H1 (cell line): ENCODE measurements at regions not wholly inside any gene's neighbourhood (a gene's known extent, or its start where the extent isn't known, plus 50 kb on each side); places are given as distances from the start of the nearest gene placed in this dataset.

ENCODE experiments used
- CTCF ChIA-PET: fragments of 300-600 bp; sonication (Branson Sonifier 250); formaldehyde crosslinking; loops from one replicate; lab custom pipeline; 2021; ENCODE audit not compliant: partially characterized antibody; lab: Charles Lee
- POLR2A ChIA-PET: fragments of 300-600 bp; sonication (Branson Sonifier 250); formaldehyde crosslinking; loops from one replicate; lab custom pipeline; 2021; ENCODE audit warnings: inconsistent platforms; ENCODE audit not compliant: partially characterized antibody; lab: Charles Lee
- DNase-seq, 2 experiments: peaks; one replicate each; pipeline versions ENCODE4 v3.0.0 to v3.0.0-alpha.2; 2010 to 2022; ENCODE audit warnings: low spot score in 2 of 2, low read depth in 1 of 2, mixed read lengths in 1 of 2
- FAIRE-seq: peaks from 2 replicates; lab custom pipeline; 2011; peaks lifted over from hg19 to GRCh38; lab: Jason Lieb, UNC
- H2AFZ ChIP-seq: 2 replicates; pipeline ENCODE4 v1.8.1; 2012; ENCODE audit warnings: low read length, inconsistent platforms
- H2AK5ac ChIP-seq: 2 replicates; pipeline ENCODE4 v1.6.1; 2013; ENCODE audit warnings: low read depth, low read length
- H2BK120ac ChIP-seq: replicated peaks from 2 replicates; pipeline ENCODE3; 2013; ENCODE audit warnings: low read depth, low read length, inconsistent platforms
- H2BK12ac ChIP-seq: 2 replicates; pipeline ENCODE4 v1.6.1; 2013; ENCODE audit warnings: low read depth, low read length
- H2BK15ac ChIP-seq: 2 replicates; pipeline ENCODE4 v1.6.1; 2013; ENCODE audit warnings: low read length
- H2BK20ac ChIP-seq: 2 replicates; pipeline ENCODE4 v1.6.1; 2013; ENCODE audit warnings: low read length
- H2BK5ac ChIP-seq: 2 replicates; pipeline ENCODE4 v1.6.1; 2013; ENCODE audit warnings: low read depth, low read length
- H3K14ac ChIP-seq: 2 replicates; pipeline ENCODE4 v1.6.1; 2013; ENCODE audit warnings: inconsistent platforms; ENCODE audit not compliant: insufficient read length
- H3K18ac ChIP-seq: 2 replicates; pipeline ENCODE4 v1.6.1; 2013; ENCODE audit warnings: low read length; ENCODE audit errors: extremely low read depth
- H3K23ac ChIP-seq: 2 replicates; pipeline ENCODE4 v1.6.1; 2013; ENCODE audit warnings: inconsistent platforms; ENCODE audit not compliant: insufficient read length
- H3K23me2 ChIP-seq: 2 replicates; pipeline ENCODE4 v1.6.1; 2013; ENCODE audit warnings: low read depth, low read length
- H3K27ac ChIP-seq: 2 replicates; pipeline ENCODE4 v1.6.1; 2011; ENCODE audit warnings: low read depth, low read length, inconsistent platforms
- H3K27me3 ChIP-seq, 4 experiments: replicated peaks in 1 of 4; 1 replicate in 1 of 4; 2 replicates in 3 of 4; pipeline versions ENCODE4 v1.6.1 to v1.8.1; 2011 to 2013; ENCODE audit warnings: low read length in 3 of 4, mild to moderate bottlenecking in 3 of 4, inconsistent platforms in 2 of 4, mixed read lengths in 2 of 4, moderate library complexity in 1 of 4; ENCODE audit not compliant: control insufficient read depth in 3 of 4, insufficient read depth in 3 of 4; ENCODE audit errors: extremely low read depth in 1 of 4
- H3K36me3 ChIP-seq, 4 experiments: 2 replicates each; pipeline versions ENCODE4 v1.6.1 to v1.8.1; 2011 to 2013; ENCODE audit warnings: mild to moderate bottlenecking in 4 of 4, low read length in 3 of 4, moderate library complexity in 2 of 4, control low read depth in 1 of 4, inconsistent platforms in 1 of 4; ENCODE audit not compliant: insufficient read depth in 4 of 4, control insufficient read depth in 2 of 4
- H3K4ac ChIP-seq: replicated peaks from 2 replicates; pipeline ENCODE3; 2013; ENCODE audit warnings: low read length, low read depth, mixed read lengths, inconsistent platforms; ENCODE audit not compliant: insufficient read length
- H3K4me1 ChIP-seq, 4 experiments: replicated peaks in 1 of 4; 1 replicate in 1 of 4; 2 replicates in 3 of 4; pipeline versions ENCODE4 v1.6.1 to v1.8.1; 2011 to 2013; ENCODE audit warnings: low read length in 3 of 4, inconsistent platforms in 2 of 4, mixed read lengths in 1 of 4; ENCODE audit not compliant: insufficient read depth in 4 of 4, control insufficient read depth in 3 of 4
- H3K4me2 ChIP-seq, 2 experiments: 2 replicates each; pipeline versions ENCODE4 v1.6.1 to v1.8.1; 2011 to 2013; ENCODE audit warnings: low read depth in 2 of 2, low read length in 2 of 2, control low read depth in 1 of 2, inconsistent platforms in 1 of 2, mild to moderate bottlenecking in 1 of 2; ENCODE audit not compliant: insufficient read depth in 1 of 2
- H3K4me3 ChIP-seq, 4 experiments: fragments of 200-600, 300-600 bp in 1 of 4; sonication (generic), shearing (Covaris generic), sonication (Bioruptor Twin) in 1 of 4; 2 replicates each; pipeline versions ENCODE4 v1.5.1 to v1.8.1; 2011 to 2016; ENCODE audit warnings: low read length in 4 of 4, low read depth in 3 of 4, control low read depth in 2 of 4, inconsistent platforms in 2 of 4, mild to moderate bottlenecking in 2 of 4, mixed read lengths in 1 of 4, moderate library complexity in 1 of 4; ENCODE audit not compliant: insufficient read depth in 2 of 4; ENCODE audit errors: extremely low read depth in 1 of 4
- H3K56ac ChIP-seq: replicated peaks from 2 replicates; pipeline ENCODE3; 2013; ENCODE audit warnings: low read depth, mild to moderate bottlenecking, mixed read lengths, low read length, inconsistent platforms; ENCODE audit not compliant: insufficient read length
- H3K79me1 ChIP-seq: 2 replicates; pipeline ENCODE4 v1.6.1; 2013; ENCODE audit warnings: low read depth, low read length, control low read depth
- H3K79me2 ChIP-seq, 2 experiments: 2 replicates each; pipeline versions ENCODE4 v1.6.1 to v1.8.1; 2012 to 2013; ENCODE audit warnings: low read length in 2 of 2, mild to moderate bottlenecking in 2 of 2, inconsistent platforms in 1 of 2; ENCODE audit not compliant: insufficient read depth in 2 of 2, control insufficient read depth in 1 of 2
- H3K9ac ChIP-seq, 4 experiments: replicated peaks in 1 of 4; 1 replicate in 1 of 4; 2 replicates in 3 of 4; pipeline versions ENCODE4 v1.6.1 to v1.8.1; 2011 to 2013; ENCODE audit warnings: low read depth in 3 of 4, low read length in 3 of 4, control low read depth in 2 of 4, mild to moderate bottlenecking in 2 of 4, moderate library complexity in 2 of 4, inconsistent platforms in 1 of 4; ENCODE audit errors: extremely low read depth in 1 of 4
- H3K9me3 ChIP-seq, 2 experiments: 2 replicates each; pipeline versions ENCODE4 v1.6.1 to v1.8.1; 2012 to 2013; ENCODE audit warnings: mild to moderate bottlenecking in 2 of 2, moderate library complexity in 2 of 2, control low read depth in 1 of 2, inconsistent platforms in 1 of 2, low read depth in 1 of 2, low read length in 1 of 2, mixed read lengths in 1 of 2; ENCODE audit not compliant: insufficient read depth in 2 of 2
- H4K20me1 ChIP-seq, 2 experiments: replicated peaks in 1 of 2; 2 replicates each; pipeline versions ENCODE3 to v1.8.1; 2011 to 2013; ENCODE audit warnings: inconsistent platforms in 2 of 2, low read length in 2 of 2, mild to moderate bottlenecking in 1 of 2; ENCODE audit not compliant: insufficient read depth in 2 of 2, control insufficient read depth in 1 of 2
- H4K5ac ChIP-seq: 2 replicates; pipeline ENCODE4 v1.6.1; 2013; ENCODE audit warnings: low read length, low read depth, mixed read lengths, inconsistent platforms; ENCODE audit not compliant: insufficient read length
- H4K8ac ChIP-seq: 2 replicates; pipeline ENCODE4 v1.8.0; 2013; ENCODE audit warnings: mild to moderate bottlenecking, moderate library complexity, low read length, inconsistent platforms; ENCODE audit not compliant: insufficient read depth; ENCODE audit errors: extremely low read depth
- H4K91ac ChIP-seq: replicated peaks from 2 replicates; pipeline ENCODE3; 2013; ENCODE audit warnings: low read length, mixed read lengths, inconsistent platforms; ENCODE audit not compliant: insufficient read length
- ASH2L ChIP-seq: fragments of 200-600, 300-600 bp; sonication (generic); IDR thresholded peaks from one replicate; pipeline ENCODE4 v1.7.1; 2017; ENCODE audit warnings: low read length
- EGR1 ChIP-seq: IDR thresholded peaks from 2 replicates; pipeline ENCODE4 v1.6.1; 2011; ENCODE audit warnings: low read depth, low read length, borderline replicate concordance
- FOSL1 ChIP-seq: IDR thresholded peaks from 2 replicates; pipeline ENCODE4 v1.6.1; 2011; ENCODE audit warnings: mild to moderate bottlenecking, low read depth, low read length, moderate library complexity; ENCODE audit not compliant: insufficient read depth
- SIN3A ChIP-seq, 2 experiments: IDR thresholded peaks in 1 of 2; conservative IDR thresholded peaks in 1 of 2; 2 replicates each; pipeline ENCODE4 v1.6.1; 2011 to 2012; ENCODE audit warnings: low read length in 2 of 2, improper control_type of control experiment in 1 of 2, low read depth in 1 of 2, mild to moderate bottlenecking in 1 of 2
- SIX5 ChIP-seq: IDR thresholded peaks from 2 replicates; pipeline ENCODE4 v1.6.1; 2011; ENCODE audit warnings: mild to moderate bottlenecking, low read depth, low read length
- SP4 ChIP-seq: IDR thresholded peaks from 2 replicates; pipeline ENCODE4 v1.6.1; 2012; ENCODE audit warnings: low read length, inconsistent platforms
- TEAD4 ChIP-seq: IDR thresholded peaks from 2 replicates; pipeline ENCODE4 v1.6.1; 2012; ENCODE audit warnings: low read depth, low read length, inconsistent platforms, mixed read lengths
- WGBS, 2 experiments: shearing (Covaris generic) in 1 of 2; methylation state at CpG; one replicate each; pipeline versions ENCODE4 v1.1.6 to v1.1.7; 2013 to 2015; ENCODE audit warnings: low lambda C conversion rate in 2 of 2, mixed read lengths in 2 of 2, inconsistent platforms in 1 of 2, low coverage in 1 of 2, missing lambda C conversion rate in 1 of 2; ENCODE audit not compliant: insufficient replicate concordance in 2 of 2, insufficient coverage in 1 of 2, insufficient read length in 1 of 2; ENCODE audit errors: extremely low coverage in 1 of 2, missing lambda C conversion rate in 1 of 2; 5-methylcytosine and 5-hydroxymethylcytosine counted together
- TF ChIP-seq, protein P1 (sequence below), 3 experiments: IDR thresholded peaks; 1 replicate in 2 of 3; 2 replicates in 1 of 3; pipeline versions ENCODE4 v1.5.1 to v1.6.1; 2011; ENCODE audit warnings: low read length in 3 of 3, mild to moderate bottlenecking in 3 of 3, inconsistent platforms in 2 of 3, low read depth in 1 of 3, moderate library complexity in 1 of 3; ENCODE audit not compliant: insufficient read depth in 1 of 3; ENCODE audit errors: control extremely low read depth in 1 of 3
- TF ChIP-seq, protein P2 (sequence below): IDR thresholded peaks from 2 replicates; pipeline ENCODE4 v1.6.1; 2012; ENCODE audit warnings: inconsistent platforms

DNA sequence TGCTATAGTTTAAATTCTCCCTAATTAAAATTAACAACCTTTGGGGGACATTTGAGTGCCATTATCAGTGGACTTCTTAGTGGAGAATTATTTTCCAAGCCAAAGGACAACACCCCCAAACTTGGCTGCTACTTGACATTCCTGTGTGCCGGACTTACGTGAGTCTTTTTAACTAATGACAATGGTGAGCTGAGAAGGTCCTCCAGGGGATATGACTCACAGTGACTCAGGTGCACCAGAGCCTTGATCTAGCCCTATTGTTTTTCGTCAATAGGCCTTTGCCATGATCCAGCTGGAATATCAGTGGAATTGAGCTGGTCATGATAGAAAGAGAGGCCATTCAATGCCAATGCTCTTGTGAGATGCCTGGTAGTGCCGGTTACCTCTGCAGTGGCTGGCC lies 118.1 kb upstream of the CXCR4 start:
- Histone ChIP-seq H3K9ac (no peak overlapping the region), H4K8ac (no peak overlapping the region), H2AK5ac (no peak overlapping the region), H2BK20ac (no peak overlapping the region), H3K23me2 (no peaks in the 10 kb centered on the region), H2BK12ac (no peak overlapping the region), H3K79me1 (no peaks in the 10 kb centered on the region), H3K79me2 (no peaks in the 10 kb centered on the region), H3K4me3 (no peak overlapping the region), H4K20me1 (no peaks in the 10 kb centered on the region), H3K4ac (no peak overlapping the region), H3K27ac (no peak overlapping the region), H2BK120ac (no peak overlapping the region), H3K9me3 (no peaks in the 10 kb centered on the region), H4K91ac (no peak overlapping the region), H3K18ac (no peak overlapping the region), H3K27me3 (no peaks in the 10 kb centered on the region), H2BK5ac (no peak overlapping the region), H3K4me1 (peaks cover 0 to 4% (median 0%) of the 10 kb centered on the region in 4 experiments; a peak in 1 of 7 replicates), H3K14ac (no peak overlapping the region), H3K56ac (no peak overlapping the region), H2AFZ (no peak overlapping the region), H3K23ac (no peak overlapping the region), H2BK15ac (no peak overlapping the region), H3K36me3 (no peaks in the 10 kb centered on the region), H3K4me2 (no peak overlapping the region), H4K5ac (no peak overlapping the region)
- TF ChIP-seq SIN3A (conservative IDR thresholded peaks at IDR 0.05 in 1 of 2, IDR thresholded peaks at IDR 0.05 in 1 of 2; ENCODE audit: low read depth in 1 of 2, low read length in 2 of 2) (no peak), EGR1 (no peak), TEAD4 (no peak), ASH2L (no peak), SP4 (no peak), FOSL1 (no peak), SIX5 (no peak)
- TF ChIP-seq, protein P1, sequence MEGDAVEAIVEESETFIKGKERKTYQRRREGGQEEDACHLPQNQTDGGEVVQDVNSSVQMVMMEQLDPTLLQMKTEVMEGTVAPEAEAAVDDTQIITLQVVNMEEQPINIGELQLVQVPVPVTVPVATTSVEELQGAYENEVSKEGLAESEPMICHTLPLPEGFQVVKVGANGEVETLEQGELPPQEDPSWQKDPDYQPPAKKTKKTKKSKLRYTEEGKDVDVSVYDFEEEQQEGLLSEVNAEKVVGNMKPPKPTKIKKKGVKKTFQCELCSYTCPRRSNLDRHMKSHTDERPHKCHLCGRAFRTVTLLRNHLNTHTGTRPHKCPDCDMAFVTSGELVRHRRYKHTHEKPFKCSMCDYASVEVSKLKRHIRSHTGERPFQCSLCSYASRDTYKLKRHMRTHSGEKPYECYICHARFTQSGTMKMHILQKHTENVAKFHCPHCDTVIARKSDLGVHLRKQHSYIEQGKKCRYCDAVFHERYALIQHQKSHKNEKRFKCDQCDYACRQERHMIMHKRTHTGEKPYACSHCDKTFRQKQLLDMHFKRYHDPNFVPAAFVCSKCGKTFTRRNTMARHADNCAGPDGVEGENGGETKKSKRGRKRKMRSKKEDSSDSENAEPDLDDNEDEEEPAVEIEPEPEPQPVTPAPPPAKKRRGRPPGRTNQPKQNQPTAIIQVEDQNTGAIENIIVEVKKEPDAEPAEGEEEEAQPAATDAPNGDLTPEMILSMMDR (IDR thresholded peaks at IDR 0.05; ENCODE audit: control extremely low read depth in 1 of 3, insufficient read depth in 1 of 3, low read depth in 1 of 3, low read length in 3 of 3): no peak
- TF ChIP-seq, protein P2, sequence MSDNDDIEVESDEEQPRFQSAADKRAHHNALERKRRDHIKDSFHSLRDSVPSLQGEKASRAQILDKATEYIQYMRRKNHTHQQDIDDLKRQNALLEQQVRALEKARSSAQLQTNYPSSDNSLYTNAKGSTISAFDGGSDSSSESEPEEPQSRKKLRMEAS: no peak
- POLR2A ChIA-PET: no interaction called here
- WGBS, 2 experiments: 60% methylated on average over 4 of the region's 4 CpGs; no CpG with 5 or more reads in 1 of the 2 experiments
- DNase-seq (no peak), FAIRE-seq (no peak)
- CTCF ChIA-PET: no interaction called here
